HG03565 (cell line): ENCODE measurements at regions not wholly inside any gene's neighbourhood (a gene's known extent, or its start where the extent isn't known, plus 50 kb on each side); places are given as distances from the start of the nearest gene placed in this dataset.

ENCODE experiments used
- ATAC-seq: cut with Tn5 transposase; IDR thresholded peaks from one replicate; pipeline ENCODE4 v1.9.1; 2021; ENCODE audit warnings: mild to moderate bottlenecking, moderate library complexity; ENCODE audit not compliant: unreplicated experiment

DNA sequence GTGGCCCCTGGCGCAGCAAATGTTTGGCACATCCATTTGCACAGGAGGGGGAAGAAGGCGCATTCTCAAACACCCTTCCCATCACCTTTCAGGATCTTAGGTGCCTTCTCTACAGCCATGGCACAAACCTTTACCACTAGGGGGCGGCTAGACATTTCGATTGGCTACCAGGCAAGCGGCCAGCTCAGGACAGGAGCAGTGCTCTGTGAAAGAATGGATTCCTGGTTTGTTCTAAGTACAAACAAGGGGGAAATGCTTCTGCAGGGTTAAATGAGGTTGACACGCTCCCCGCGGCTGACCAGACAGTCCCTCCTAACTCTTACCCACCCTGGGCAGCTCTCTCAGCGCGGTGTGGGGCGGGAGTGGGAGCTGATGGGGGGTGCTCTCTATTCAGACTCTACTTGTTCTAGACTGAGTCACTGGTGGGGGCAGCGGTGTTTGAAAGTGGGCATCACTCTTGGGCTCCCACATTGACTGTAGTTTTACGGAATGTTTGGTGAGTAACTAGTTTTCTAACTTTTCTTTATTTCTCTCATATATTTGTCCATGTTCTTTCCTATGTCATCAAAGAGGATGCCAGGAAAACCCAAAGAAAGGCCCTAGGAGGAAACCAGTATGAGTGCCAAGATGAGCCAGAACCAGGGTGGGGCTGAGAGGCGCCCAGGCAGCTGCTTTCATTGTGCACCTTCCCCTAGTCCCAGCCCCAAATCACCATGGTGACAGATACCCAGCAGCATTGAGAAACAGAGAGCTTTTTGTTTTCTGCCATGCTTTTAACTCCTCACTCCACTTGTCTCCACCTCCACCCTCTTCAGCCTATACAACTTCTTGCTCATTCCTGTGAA lies 61.4 kb upstream of the GPR158 start:
- ATAC-seq = peak; percentile 91

DNA sequence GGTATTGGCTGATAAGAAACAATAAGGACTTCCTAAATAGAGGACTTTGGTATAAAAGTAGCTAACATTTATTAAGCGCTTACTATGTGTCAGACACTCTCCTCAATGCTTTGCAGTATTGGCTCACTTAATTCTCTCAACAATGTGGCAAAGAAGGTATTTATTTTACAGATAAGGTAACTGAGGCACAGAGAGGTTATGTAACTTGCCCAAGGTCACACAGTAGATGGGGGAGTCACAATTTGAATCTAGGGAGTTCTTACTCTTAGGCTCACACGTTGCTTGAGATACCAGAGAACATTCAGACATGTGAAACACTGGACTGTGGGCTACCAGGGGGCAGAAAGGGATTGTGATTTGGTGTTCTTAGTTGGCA lies 60.8 kb upstream of the GPR158 start:
- no peak for ATAC-seq

DNA sequence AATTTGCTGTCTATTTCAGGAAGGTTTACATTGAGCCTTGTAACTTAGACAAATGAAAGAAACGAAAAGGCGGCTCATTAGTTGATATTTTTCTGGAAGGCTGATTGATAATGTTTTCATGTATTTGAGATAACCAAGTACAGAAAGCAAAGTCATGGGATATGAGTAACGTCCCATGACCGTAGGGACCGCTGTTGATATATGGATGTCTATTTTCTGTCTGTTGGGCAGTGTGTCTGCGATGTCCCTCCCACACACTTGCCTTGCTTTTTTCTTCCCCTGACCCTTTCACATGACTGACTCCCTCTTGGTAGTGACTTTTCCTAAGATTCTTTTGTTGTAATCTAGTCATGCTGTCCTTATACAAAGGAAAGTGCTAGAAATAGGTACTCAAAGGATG lies 57.0 kb upstream of the GPR158 start:
- no peak for ATAC-seq

DNA sequence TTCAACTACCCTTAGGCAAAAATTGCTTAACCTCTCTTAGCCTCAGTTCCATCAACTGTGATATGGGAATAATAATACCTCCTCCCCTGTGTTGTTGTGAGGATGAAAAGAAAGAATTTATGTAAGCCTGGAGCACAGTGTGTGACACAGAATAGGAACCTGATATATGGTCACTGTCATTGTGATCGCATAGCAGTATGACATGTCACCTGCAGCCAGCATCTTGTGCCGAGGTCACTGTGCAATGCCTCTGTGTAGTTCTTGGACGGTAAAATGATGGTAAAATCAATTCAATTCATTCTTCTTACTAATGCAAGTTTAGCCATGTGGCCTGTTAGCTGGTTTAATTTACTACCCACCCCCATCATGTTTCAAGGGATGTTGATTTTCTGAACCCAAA lies 54.6 kb upstream of the GPR158 start:
- no peak for ATAC-seq
